GM12874 (cell line): ENCODE measurements at regions not wholly inside any gene's neighbourhood (a gene's known extent, or its start where the extent isn't known, plus 50 kb on each side); places are given as distances from the start of the nearest gene placed in this dataset.

Source experiments
- TF ChIP-seq, protein P1 (sequence below): IDR thresholded peaks from 2 replicates; pipeline ENCODE4 v1.5.1; 2011; ENCODE audit warnings: low read depth, mild to moderate bottlenecking, control low read depth, low read length, moderate library complexity; ENCODE audit not compliant: insufficient read depth

DNA sequence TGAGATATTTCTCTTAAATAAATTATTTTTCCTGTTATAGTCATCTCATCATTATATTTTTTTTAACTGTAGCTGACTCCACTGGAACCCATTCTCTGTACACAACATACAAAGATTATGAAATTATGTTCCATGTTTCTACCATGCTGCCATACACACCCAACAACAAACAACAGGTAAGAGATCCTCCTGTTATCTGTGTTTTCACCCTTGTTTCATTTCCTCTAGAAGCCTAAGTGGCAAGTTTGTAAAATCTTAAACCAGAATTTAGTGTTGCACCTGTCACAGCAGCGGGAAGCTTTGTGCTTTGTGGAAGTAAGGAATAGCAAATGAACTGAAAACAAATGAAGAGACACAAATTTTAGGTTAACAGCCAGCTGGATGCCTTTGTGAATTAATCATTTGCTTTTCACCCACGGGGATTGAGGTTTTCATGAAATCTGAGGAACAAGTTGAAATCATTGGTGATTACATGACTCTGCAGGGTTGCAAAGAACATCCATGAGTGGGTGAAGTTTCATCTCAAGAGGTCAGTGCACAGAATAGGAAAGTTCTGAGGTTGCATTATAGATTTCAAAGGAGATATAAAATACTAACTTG, 273.9 kb upstream of the RGS6 start:
- TF ChIP-seq, protein P1, sequence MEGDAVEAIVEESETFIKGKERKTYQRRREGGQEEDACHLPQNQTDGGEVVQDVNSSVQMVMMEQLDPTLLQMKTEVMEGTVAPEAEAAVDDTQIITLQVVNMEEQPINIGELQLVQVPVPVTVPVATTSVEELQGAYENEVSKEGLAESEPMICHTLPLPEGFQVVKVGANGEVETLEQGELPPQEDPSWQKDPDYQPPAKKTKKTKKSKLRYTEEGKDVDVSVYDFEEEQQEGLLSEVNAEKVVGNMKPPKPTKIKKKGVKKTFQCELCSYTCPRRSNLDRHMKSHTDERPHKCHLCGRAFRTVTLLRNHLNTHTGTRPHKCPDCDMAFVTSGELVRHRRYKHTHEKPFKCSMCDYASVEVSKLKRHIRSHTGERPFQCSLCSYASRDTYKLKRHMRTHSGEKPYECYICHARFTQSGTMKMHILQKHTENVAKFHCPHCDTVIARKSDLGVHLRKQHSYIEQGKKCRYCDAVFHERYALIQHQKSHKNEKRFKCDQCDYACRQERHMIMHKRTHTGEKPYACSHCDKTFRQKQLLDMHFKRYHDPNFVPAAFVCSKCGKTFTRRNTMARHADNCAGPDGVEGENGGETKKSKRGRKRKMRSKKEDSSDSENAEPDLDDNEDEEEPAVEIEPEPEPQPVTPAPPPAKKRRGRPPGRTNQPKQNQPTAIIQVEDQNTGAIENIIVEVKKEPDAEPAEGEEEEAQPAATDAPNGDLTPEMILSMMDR = no peak

- TF ChIP-seq, protein P1 = no peak
Measured at GRCh38 chr14:71659159-71659558, 273.1 kb upstream of the RGS6 start.

DNA sequence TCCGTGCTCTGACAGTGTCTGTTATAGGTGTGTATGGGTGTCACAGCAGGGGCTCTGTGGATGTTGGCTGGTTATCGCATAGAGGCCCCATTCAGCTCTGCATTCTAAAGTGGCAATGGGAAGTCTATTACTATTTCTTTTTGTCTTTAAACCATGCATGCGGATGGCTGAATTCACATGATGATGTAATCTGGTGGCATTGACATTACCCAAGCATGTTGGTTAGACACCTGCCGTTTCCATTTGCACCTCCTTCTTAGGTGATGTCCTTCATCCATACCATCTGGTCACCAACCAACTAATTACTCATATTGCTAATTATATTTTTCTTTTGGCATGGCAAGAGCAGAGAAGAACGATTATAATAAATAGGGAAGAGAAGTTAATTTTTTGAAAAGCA, 270.8 kb upstream of the RGS6 start:
- TF ChIP-seq, protein P1 = no peak

DNA sequence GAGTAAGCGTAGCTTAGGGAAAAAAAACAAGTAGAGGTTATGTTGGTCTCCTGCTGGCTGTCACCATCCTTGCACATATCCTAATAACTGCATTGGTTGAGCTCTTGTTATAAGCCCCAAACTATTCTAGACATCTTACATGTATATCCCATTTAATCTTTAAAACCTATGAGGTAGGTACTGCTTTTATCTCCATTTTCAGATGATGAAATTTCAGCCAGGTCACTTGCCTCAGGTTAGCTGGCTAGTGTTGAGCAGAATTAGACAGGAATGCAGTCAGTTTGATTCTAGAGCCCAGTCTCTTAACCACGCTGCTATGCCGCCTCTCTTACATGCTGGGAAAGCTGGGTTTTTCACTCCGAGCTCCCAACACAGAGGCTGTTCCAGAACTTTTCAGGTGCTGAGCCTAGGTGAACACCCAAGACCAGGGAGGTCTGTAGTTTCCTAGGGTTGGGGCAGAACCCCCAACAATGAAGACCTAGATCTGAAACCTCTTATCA, 269.9 kb upstream of the RGS6 start:
- TF ChIP-seq, protein P1 = no peak

GRCh38 chr14:71665157-71665556, 267.1 kb upstream of the RGS6 start:
- TF ChIP-seq, protein P1 = no peak

GRCh38 chr14:71665781-71666180, 266.4 kb upstream of the RGS6 start:
- TF ChIP-seq, protein P1 = no peak

DNA sequence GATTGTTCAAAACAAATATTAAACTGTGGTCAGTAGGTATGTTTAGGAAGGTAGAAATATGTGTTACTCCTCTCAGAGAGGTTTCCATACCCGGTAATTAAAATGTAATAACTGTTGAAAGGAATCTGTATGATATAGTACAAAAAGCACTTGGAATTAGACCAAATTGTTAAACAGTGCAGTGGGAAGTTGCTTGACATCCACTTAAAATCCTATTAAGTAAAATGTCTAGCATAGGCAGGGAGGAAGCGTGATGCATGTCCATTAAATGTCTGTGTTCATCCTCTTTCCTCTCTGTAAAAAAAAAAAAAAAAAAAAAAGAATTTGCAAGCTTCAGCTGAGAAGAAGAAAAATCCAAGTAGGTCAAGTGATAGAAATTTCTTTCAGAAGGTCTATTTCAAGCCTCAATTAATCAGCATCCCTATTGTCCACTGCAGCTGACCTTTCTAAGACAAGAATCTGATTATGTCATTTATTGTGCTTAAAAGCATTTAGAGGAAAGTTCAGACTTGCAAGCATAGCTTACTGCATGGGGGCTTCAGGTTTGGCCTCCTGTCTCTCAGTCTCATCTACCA, 265.6 kb upstream of the RGS6 start:
- TF ChIP-seq, protein P1 = no peak
